Cardiac muscle cell (in vitro differentiated cells and primary cell): ENCODE measurements at regions not wholly inside any gene's neighbourhood (a gene's known extent, or its start where the extent isn't known, plus 50 kb on each side); places are given as distances from the start of the nearest gene placed in this dataset.

Experiments
- DNase-seq, 2 donors: peaks; one replicate each; pipeline versions ENCODE4 v3.0.0 to v3.0.0-alpha.2; 2010 to 2017; ENCODE audit warnings: low read depth in 1 of 2, low spot score in 1 of 2
- H3K27ac ChIP-seq: fragments of 200-600 bp; sonication (generic); 2 replicates; pipeline ENCODE4 v1.5.1; 2016
- H3K27me3 ChIP-seq: fragments of 200-600 bp; sonication (generic); 2 replicates; pipeline ENCODE4 v1.6.0; 2016; ENCODE audit warnings: control low read depth
- H3K36me3 ChIP-seq: fragments of 200-600 bp; sonication (generic); 2 replicates; pipeline ENCODE4 v1.5.1; 2016; ENCODE audit warnings: control low read depth
- H3K4me1 ChIP-seq: fragments of 200-600 bp; sonication (generic); 2 replicates; pipeline ENCODE4 v1.8.1; 2017; ENCODE audit warnings: low read depth, mild to moderate bottlenecking, mixed run types
- H3K4me3 ChIP-seq: fragments of 200-600 bp; sonication (generic); 2 replicates; pipeline ENCODE4 v1.5.1; 2016; ENCODE audit warnings: mild to moderate bottlenecking
- H3K9me3 ChIP-seq: fragments of 200-600 bp; sonication (generic); 2 replicates; pipeline ENCODE4 v1.5.1; 2017; ENCODE audit warnings: low read depth, mild to moderate bottlenecking, control low read depth
- TF ChIP-seq, protein P1 (sequence below): IDR thresholded peaks from 2 replicates; pipeline ENCODE4 v1.5.1; 2012; ENCODE audit warnings: low read depth, mild to moderate bottlenecking, low read length

- no peaks in the 10 kb centered on the region for H3K27me3 ChIP-seq
- no peaks in the 10 kb centered on the region for H3K9me3 ChIP-seq
- no peaks in the 10 kb centered on the region for H3K36me3 ChIP-seq
- no peak for DNase-seq
- H3K4me3 ChIP-seq, result no peak overlapping the region
- H3K4me1 ChIP-seq, result no peaks in the 10 kb centered on the region
- TF ChIP-seq, protein P1, sequence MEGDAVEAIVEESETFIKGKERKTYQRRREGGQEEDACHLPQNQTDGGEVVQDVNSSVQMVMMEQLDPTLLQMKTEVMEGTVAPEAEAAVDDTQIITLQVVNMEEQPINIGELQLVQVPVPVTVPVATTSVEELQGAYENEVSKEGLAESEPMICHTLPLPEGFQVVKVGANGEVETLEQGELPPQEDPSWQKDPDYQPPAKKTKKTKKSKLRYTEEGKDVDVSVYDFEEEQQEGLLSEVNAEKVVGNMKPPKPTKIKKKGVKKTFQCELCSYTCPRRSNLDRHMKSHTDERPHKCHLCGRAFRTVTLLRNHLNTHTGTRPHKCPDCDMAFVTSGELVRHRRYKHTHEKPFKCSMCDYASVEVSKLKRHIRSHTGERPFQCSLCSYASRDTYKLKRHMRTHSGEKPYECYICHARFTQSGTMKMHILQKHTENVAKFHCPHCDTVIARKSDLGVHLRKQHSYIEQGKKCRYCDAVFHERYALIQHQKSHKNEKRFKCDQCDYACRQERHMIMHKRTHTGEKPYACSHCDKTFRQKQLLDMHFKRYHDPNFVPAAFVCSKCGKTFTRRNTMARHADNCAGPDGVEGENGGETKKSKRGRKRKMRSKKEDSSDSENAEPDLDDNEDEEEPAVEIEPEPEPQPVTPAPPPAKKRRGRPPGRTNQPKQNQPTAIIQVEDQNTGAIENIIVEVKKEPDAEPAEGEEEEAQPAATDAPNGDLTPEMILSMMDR, result no peak
- no peak overlapping the region for H3K27ac ChIP-seq
Observed at GRCh38 chr4:8796096-8796495, 75.5 kb downstream of the HMX1 start.

- no peaks in the 10 kb centered on the region for H3K9me3 ChIP-seq
- DNase-seq, result no peak
- TF ChIP-seq, protein P1, result no peak
- no peaks in the 10 kb centered on the region for H3K27me3 ChIP-seq
- H3K4me3 ChIP-seq, result no peak overlapping the region
- no peaks in the 10 kb centered on the region for H3K36me3 ChIP-seq
- no peaks in the 10 kb centered on the region for H3K4me1 ChIP-seq
- H3K27ac ChIP-seq, result no peak overlapping the region
Observed at GRCh38 chr4:8795140-8795539, 76.5 kb downstream of the HMX1 start.

DNA sequence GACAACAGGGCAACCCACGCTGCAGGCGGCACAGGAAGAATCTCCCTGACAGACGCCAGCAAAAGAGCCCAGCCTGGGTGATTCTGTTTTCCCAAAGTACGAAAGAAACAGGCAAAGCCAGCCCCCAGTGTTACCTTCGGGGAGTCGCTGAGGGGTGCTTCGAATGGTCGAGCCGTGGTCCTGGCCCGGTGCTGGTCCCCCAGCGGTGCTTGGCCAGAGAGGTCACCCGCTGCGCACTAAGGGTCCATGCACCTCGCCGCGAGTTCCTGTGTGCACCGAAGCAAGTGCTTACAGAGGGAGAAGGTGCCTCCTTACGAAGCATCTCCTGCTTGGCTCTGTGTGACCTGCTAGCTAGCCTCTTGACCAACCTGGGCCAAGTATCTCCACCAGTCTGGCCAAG, 77.1 kb downstream of the HMX1 start:
- Histone ChIP-seq H3K36me3 (no peaks in the 10 kb centered on the region), H3K27ac (no peak overlapping the region), H3K9me3 (no peaks in the 10 kb centered on the region), H3K4me3 (no peak overlapping the region), H3K27me3 (no peaks in the 10 kb centered on the region), H3K4me1 (no peaks in the 10 kb centered on the region)
- DNase-seq, result no peak
- TF ChIP-seq, protein P1, result no peak

DNA sequence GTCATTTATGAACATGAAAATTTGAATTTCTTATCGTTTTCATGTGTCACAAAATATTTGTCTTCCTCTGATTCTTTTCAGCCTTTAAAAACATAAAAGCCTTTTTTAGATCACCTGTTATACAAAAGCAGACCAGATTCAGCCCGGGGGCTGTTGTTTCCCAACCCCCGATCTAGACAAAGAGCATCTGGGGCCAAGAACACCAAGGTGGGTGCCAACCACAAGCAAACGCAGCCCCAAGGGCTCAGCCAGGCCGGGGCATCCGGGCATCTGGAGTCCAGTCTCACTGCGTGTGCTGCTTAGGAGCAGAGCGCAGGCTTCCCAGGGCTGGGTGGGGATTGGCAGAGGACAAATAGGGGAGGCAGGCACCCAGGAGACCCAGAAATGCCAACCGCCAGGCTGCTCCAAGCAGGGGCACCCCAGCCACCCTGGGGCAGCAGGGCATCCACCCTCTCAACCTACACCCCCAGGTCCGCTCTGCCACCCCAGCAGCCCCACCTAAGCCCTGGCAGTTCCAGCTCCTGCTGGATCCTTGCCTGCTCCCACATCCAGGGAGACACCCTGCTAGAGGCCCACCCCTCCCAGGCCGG, 78.0 kb downstream of the HMX1 start:
- TF ChIP-seq, protein P1, result no peak
- Histone ChIP-seq H3K4me1 (no peaks in the 10 kb centered on the region), H3K27ac (no peak overlapping the region), H3K4me3 (no peak overlapping the region), H3K9me3 (no peaks in the 10 kb centered on the region), H3K27me3 (no peaks in the 10 kb centered on the region), H3K36me3 (no peaks in the 10 kb centered on the region)
- DNase-seq, result no peak

- H3K27ac ChIP-seq, result no peak overlapping the region
Observed at GRCh38 chr4:8792491-8792890, 79.1 kb downstream of the HMX1 start.

More at GRCh38 chr4:8792491-8792890, 79.1 kb downstream of the HMX1 start:
- no peaks in the 10 kb centered on the region for H3K36me3 ChIP-seq
- DNase-seq, result no peak
- TF ChIP-seq, protein P1, result no peak
- H3K9me3 ChIP-seq, result no peaks in the 10 kb centered on the region
- no peak overlapping the region for H3K4me3 ChIP-seq
- H3K27me3 ChIP-seq, result no peaks in the 10 kb centered on the region
- H3K4me1 ChIP-seq, result no peaks in the 10 kb centered on the region
